HCT116 (cell line): ENCODE measurements at regions not wholly inside any gene's neighbourhood (a gene's known extent, or its start where the extent isn't known, plus 50 kb on each side); places are given as distances from the start of the nearest gene placed in this dataset.

Experiments
- CEBPB ChIP-seq: IDR thresholded peaks from 2 replicates; pipeline ENCODE4 v1.6.1; 2012; ENCODE audit warnings: low read depth
- EGR1 ChIP-seq: IDR thresholded peaks from 2 replicates; pipeline ENCODE4 v1.6.1; 2012; ENCODE audit warnings: low read depth
- EZH2 ChIP-seq: fragments of 200-600 bp; sonication (generic); IDR thresholded peaks from 2 replicates; pipeline ENCODE4 v1.6.1; 2017; ENCODE audit warnings: antibody characterized with exemption, mixed run types
- POLR2A ChIP-seq: IDR thresholded peaks from 2 replicates; pipeline ENCODE4 v1.7.0; 2011; ENCODE audit warnings: borderline replicate concordance; ENCODE audit not compliant: insufficient read depth, insufficient read length; ENCODE audit errors: extremely low read depth
- POLR2AphosphoS5 ChIP-seq: IDR thresholded peaks from 2 replicates; pipeline ENCODE4 v1.6.1; 2011; ENCODE audit warnings: mild to moderate bottlenecking, low read depth, low read length, moderate library complexity
- RAD21 ChIP-seq: IDR thresholded peaks from 2 replicates; pipeline ENCODE4 v1.6.1; 2012; ENCODE audit warnings: low read depth, mild to moderate bottlenecking
- SP1 ChIP-seq: IDR thresholded peaks from 2 replicates; pipeline ENCODE4 v1.6.1; 2012; ENCODE audit warnings: low read depth
- TF ChIP-seq, protein P1 (sequence below), 3 experiments: fragments of 200-600 bp in 1 of 3; sonication (generic) in 1 of 3; IDR thresholded peaks in 2 of 3; conservative IDR thresholded peaks in 1 of 3; 2 replicates each; pipeline ENCODE4 v1.5.1; 2012 to 2017; ENCODE audit warnings: low read depth in 2 of 3, low read length in 2 of 3, antibody characterized with exemption in 1 of 3, borderline replicate concordance in 1 of 3, control low read depth in 1 of 3, mild to moderate bottlenecking in 1 of 3, mixed read lengths in 1 of 3, mixed run types in 1 of 3, moderate library complexity in 1 of 3; ENCODE audit not compliant: insufficient read depth in 1 of 3
- TF ChIP-seq, protein P2 (sequence below): IDR thresholded peaks from 2 replicates; pipeline ENCODE4 v1.6.1; 2012; ENCODE audit warnings: low read depth

DNA sequence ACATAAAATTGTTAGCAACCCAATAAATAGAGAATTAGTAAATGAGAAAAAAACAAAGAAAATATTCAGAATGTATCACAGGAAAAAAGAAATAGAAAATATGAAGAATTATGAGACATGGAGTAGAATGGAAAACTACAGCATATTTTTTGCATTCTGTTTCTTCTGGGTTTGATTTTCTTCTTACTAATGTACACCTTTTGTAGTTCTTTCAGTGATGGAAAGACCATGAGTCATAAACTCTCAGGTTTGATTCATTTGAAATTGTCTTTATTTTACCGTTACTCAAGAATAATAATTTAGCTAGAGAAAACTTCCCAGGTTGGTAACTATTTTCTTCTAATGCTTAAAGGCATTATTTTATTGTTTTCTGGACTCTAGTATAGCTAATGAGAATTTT, 90.3 kb upstream of the TMEM170B start:
- TF ChIP-seq, protein P1, sequence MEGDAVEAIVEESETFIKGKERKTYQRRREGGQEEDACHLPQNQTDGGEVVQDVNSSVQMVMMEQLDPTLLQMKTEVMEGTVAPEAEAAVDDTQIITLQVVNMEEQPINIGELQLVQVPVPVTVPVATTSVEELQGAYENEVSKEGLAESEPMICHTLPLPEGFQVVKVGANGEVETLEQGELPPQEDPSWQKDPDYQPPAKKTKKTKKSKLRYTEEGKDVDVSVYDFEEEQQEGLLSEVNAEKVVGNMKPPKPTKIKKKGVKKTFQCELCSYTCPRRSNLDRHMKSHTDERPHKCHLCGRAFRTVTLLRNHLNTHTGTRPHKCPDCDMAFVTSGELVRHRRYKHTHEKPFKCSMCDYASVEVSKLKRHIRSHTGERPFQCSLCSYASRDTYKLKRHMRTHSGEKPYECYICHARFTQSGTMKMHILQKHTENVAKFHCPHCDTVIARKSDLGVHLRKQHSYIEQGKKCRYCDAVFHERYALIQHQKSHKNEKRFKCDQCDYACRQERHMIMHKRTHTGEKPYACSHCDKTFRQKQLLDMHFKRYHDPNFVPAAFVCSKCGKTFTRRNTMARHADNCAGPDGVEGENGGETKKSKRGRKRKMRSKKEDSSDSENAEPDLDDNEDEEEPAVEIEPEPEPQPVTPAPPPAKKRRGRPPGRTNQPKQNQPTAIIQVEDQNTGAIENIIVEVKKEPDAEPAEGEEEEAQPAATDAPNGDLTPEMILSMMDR (IDR thresholded peaks at IDR 0.05 in 2 of 3, conservative IDR thresholded peaks at IDR 0.05 in 1 of 3; ENCODE audit: borderline replicate concordance in 1 of 3, insufficient read depth in 1 of 3, low read depth in 2 of 3, low read length in 2 of 3) = no peak
- no peak for TF ChIP-seq SP1
- TF ChIP-seq RAD21 = no peak
- TF ChIP-seq, protein P2, sequence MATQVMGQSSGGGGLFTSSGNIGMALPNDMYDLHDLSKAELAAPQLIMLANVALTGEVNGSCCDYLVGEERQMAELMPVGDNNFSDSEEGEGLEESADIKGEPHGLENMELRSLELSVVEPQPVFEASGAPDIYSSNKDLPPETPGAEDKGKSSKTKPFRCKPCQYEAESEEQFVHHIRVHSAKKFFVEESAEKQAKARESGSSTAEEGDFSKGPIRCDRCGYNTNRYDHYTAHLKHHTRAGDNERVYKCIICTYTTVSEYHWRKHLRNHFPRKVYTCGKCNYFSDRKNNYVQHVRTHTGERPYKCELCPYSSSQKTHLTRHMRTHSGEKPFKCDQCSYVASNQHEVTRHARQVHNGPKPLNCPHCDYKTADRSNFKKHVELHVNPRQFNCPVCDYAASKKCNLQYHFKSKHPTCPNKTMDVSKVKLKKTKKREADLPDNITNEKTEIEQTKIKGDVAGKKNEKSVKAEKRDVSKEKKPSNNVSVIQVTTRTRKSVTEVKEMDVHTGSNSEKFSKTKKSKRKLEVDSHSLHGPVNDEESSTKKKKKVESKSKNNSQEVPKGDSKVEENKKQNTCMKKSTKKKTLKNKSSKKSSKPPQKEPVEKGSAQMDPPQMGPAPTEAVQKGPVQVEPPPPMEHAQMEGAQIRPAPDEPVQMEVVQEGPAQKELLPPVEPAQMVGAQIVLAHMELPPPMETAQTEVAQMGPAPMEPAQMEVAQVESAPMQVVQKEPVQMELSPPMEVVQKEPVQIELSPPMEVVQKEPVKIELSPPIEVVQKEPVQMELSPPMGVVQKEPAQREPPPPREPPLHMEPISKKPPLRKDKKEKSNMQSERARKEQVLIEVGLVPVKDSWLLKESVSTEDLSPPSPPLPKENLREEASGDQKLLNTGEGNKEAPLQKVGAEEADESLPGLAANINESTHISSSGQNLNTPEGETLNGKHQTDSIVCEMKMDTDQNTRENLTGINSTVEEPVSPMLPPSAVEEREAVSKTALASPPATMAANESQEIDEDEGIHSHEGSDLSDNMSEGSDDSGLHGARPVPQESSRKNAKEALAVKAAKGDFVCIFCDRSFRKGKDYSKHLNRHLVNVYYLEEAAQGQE = no peak
- TF ChIP-seq CEBPB = no peak
- TF ChIP-seq POLR2A = no peak
- no peak for TF ChIP-seq EZH2
- no peak for TF ChIP-seq POLR2AphosphoS5
- TF ChIP-seq EGR1 = no peak
